ENCODE measurements at regions not wholly inside any gene's neighbourhood (a gene's known extent, or its start where the extent isn't known, plus 50 kb on each side); places are given as distances from the start of the nearest gene placed in this dataset.
A peak's percentile ranks its signal among the peaks of the same experiment; 100 is the strongest.

DNA sequence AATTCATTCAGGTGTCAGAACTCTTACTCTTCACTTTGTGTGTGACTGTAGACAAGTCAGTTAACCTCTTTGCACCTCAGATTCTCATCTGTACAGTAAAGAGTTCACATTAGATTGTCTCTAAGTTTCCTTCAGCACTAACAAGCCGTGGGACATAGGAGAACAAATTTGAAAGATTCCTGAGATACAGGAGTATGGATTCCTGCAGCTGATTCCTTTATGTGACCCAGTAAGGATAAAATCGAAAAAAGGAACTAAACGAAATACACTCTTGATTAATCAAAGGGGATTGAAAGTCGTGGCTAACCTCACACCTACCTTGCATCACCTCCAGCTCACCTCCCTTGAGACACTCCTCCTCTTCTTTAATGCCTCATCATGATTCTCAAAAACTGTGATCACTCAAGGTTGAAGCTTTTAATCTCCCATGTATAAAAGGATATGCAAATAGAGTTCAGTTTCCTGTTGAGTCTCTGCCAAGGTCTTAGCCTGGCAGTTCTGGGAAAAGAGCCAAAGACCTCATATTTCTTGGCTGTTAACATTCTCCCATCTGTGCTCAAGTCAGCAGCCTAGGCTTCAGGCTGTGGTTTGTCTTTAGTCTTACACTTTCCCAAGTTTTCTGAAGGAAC lies 156.6 kb downstream of the DAD1 start:
- TF ChIP-seq, protein P1, sequence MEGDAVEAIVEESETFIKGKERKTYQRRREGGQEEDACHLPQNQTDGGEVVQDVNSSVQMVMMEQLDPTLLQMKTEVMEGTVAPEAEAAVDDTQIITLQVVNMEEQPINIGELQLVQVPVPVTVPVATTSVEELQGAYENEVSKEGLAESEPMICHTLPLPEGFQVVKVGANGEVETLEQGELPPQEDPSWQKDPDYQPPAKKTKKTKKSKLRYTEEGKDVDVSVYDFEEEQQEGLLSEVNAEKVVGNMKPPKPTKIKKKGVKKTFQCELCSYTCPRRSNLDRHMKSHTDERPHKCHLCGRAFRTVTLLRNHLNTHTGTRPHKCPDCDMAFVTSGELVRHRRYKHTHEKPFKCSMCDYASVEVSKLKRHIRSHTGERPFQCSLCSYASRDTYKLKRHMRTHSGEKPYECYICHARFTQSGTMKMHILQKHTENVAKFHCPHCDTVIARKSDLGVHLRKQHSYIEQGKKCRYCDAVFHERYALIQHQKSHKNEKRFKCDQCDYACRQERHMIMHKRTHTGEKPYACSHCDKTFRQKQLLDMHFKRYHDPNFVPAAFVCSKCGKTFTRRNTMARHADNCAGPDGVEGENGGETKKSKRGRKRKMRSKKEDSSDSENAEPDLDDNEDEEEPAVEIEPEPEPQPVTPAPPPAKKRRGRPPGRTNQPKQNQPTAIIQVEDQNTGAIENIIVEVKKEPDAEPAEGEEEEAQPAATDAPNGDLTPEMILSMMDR (IDR thresholded peaks at IDR 0.05), result no peak
- Histone ChIP-seq H3K4me3 (no peak overlapping the region), H3K4me1 (peaks cover 0 to 47% (median 35%) of the 10 kb centered on the region in 4 donors), H3K36me3 (no peaks in the 10 kb centered on the region), H3K9me3 (no peaks in the 10 kb centered on the region), H3K27ac (no peak overlapping the region), H3K27me3 (no peaks in the 10 kb centered on the region)
- intact Hi-C loops (cut with DNase I; ENCODE audit: low total_unique reads), result no loop called here
- DNase-seq, result peak; percentile 48 to 67

DNA sequence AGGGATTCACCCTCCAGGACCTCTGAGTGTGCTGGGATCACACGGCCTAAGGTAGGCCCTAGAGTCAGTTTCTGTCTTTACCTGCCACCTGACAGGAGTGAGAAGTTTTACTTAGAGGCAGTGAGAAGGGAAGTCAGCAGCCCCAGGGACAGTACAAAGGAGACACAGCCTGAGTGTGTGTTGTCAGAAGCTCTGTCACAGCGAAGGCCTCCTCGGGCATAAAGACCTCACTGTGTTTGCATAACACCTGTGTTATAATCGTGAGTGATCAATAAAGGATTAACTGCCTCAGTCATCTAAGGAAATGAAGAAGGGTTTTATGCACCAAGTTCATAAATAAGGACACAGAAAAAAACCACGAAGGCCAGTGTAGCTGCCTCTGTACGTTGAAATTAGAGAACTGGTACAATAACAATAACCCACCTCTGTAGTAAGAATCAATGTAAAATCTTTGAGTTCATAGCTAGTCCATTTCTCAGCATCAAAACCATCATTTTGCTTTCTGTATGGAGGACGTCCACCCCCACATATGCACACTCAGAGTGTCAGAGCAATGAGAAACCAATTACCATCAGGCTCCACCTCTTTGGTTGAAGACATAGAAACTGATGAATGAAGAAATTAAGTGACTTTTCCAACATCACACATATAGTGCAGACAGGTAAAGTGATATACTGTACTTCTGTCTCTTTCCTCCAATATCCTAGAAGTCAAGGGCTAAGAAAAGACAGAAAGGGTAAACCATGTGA lies 159.3 kb downstream of the DAD1 start:
- no peak for DNase-seq
- Histone ChIP-seq H3K4me1 (peaks cover 0 to 51% (median 37%) of the 10 kb centered on the region in 4 donors), H3K9me3 (no peaks in the 10 kb centered on the region), H3K36me3 (no peaks in the 10 kb centered on the region), H3K4me3 (no peak overlapping the region), H3K27me3 (no peaks in the 10 kb centered on the region), H3K27ac (no peak overlapping the region)
- intact Hi-C loops (cut with DNase I; ENCODE audit: low total_unique reads), result loop anchor here (10.0 kb wide), 1 partner anchor 785 kb away; no protein-coding TSS in a partner anchor
- TF ChIP-seq, protein P1 (IDR thresholded peaks at IDR 0.05), result no peak

DNA sequence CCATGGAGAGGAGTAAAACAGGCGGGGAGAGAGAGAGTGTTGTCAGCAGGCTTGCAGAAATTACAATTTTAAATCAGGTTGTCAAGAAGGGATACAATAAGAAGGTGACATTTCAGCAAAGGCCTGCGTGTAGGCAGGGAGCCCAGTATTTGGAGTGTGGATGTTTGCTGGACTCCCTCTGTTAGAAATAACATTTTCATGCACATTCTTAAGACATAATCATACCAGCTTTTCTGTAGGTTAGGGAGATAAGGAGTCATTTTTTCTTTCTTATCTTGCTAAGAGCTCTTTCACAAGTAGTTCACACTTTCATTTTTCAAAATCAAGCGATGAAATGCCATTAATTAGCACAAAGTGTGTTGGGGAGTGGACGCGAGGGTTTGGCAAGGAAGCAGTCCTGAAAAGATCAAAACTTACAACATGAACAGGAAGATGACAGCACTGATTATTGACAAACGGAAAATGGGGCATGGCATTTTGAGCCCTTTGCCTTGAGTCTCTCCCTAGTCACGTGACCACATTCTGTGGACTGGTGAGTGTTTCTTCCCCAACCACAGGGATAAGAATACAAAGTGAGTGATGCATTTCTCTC lies 160.2 kb downstream of the DAD1 start:
- Histone ChIP-seq H3K36me3 (no peaks in the 10 kb centered on the region), H3K4me3 (no peak overlapping the region), H3K27ac (peak overlapping the region; percentile 17 to 21), H3K4me1 (peaks cover 0 to 51% (median 37%) of the 10 kb centered on the region in 4 donors), H3K27me3 (no peaks in the 10 kb centered on the region), H3K9me3 (no peaks in the 10 kb centered on the region)
- DNase-seq, result no peak
- TF ChIP-seq, protein P1 (IDR thresholded peaks at IDR 0.05), result no peak
- intact Hi-C loops (cut with DNase I; ENCODE audit: low total_unique reads), result loop anchor here (10.0 kb wide), 1 partner anchor 786 kb away; no protein-coding TSS in a partner anchor

DNA sequence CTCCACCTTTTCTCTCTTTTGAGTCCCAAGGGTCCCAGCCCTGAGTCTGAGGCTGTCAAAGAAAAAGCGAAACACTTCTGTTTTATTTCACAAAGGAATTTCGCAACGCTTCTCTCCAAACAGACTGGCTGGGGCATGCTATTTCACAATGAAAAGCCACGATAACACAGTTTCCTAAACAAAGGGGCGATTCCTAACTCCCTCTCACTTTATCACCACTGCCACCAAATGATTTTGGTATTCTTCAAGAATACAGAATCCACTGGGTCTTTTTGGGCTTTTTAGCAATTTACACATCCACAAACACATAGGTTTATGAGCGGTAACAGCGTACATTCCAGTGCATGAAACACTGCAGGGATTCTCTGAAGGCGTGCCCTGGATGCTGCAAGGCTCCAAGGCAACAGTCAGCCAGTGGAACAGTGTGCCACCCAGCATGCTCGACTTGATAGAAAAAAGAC lies 161.2 kb downstream of the DAD1 start:
- Histone ChIP-seq H3K4me1 (peaks cover 0 to 42% (median 29%) of the 10 kb centered on the region in 4 donors), H3K27ac (peak overlapping the region; percentile 33 to 36), H3K27me3 (no peaks in the 10 kb centered on the region), H3K36me3 (no peaks in the 10 kb centered on the region), H3K9me3 (no peaks in the 10 kb centered on the region), H3K4me3 (peak overlapping the region in 1 of 2 donors; percentile 0)
- DNase-seq, result peak in 1 of 2 donors; percentile 62
- intact Hi-C loops (cut with DNase I; ENCODE audit: low total_unique reads), result loop anchor here (10.0 kb wide), 1 partner anchor 787 kb away; no protein-coding TSS in a partner anchor
- TF ChIP-seq, protein P1 (IDR thresholded peaks at IDR 0.05), result no peak

DNA sequence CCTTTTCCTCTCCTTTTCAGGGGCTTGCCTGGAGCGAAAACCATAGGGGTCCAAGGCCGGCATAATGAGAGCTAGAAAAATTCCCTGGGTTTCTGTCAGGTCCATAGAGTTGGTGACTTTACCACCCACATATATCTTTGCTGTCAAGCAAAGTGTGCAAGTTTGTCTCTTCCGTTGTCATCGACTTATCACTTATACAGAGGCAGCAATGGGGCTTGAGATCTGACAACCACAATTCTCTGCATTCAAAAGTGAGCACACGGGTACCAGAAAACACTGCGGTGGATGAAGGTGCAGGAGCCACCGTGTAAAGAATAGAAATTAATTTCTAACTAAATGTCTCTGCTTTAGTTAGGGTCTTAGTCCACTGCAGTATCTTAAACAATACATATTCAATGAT lies 162.3 kb downstream of the DAD1 start:
- H3K4me3 ChIP-seq, result no peak overlapping the region
- H3K27ac ChIP-seq, result no peak overlapping the region
- DNase-seq, result no peak
- TF ChIP-seq, protein P1 (IDR thresholded peaks at IDR 0.05), result no peak
- intact Hi-C loops (cut with DNase I; ENCODE audit: low total_unique reads), result loop anchor here (10.0 kb wide), 1 partner anchor 788 kb away; no protein-coding TSS in a partner anchor
- no peaks in the 10 kb centered on the region for H3K9me3 ChIP-seq
- no peaks in the 10 kb centered on the region for H3K27me3 ChIP-seq
- H3K36me3 ChIP-seq, result no peaks in the 10 kb centered on the region
- H3K4me1 ChIP-seq, result peaks cover 0 to 31% (median 20%) of the 10 kb centered on the region in 4 donors
